GM21717 (cell line): ENCODE measurements at regions not wholly inside any gene's neighbourhood (a gene's known extent, or its start where the extent isn't known, plus 50 kb on each side); places are given as distances from the start of the nearest gene placed in this dataset.
"Not testable (repeated sequence)": the region's sequence is repeated elsewhere in the genome, so short reads cannot be mapped to it uniquely, and the experiment has no call there.

ENCODE experiments used
- ATAC-seq: cut with Tn5 transposase; IDR thresholded peaks from one replicate; pipeline ENCODE4 v1.9.1; 2021; ENCODE audit warnings: mild to moderate bottlenecking, moderate library complexity; ENCODE audit not compliant: unreplicated experiment

- no peak for ATAC-seq
Observed at GRCh38 chr6:112957536-112957916, 610.4 kb downstream of the RFPL4B start.

- ATAC-seq: not testable (repeated sequence)
Observed at GRCh38 chr6:112960130-112960529, 613.0 kb downstream of the RFPL4B start.

GRCh38 chr6:112967974-112968373, 620.8 kb downstream of the RFPL4B start:
- no peak for ATAC-seq

GRCh38 chr6:112971651-112972050, 624.5 kb downstream of the RFPL4B start:
- ATAC-seq: no peak

GRCh38 chr6:112974931-112975330, 627.8 kb downstream of the RFPL4B start:
- not testable (repeated sequence) for ATAC-seq

GRCh38 chr6:112976579-112976978, 629.4 kb downstream of the RFPL4B start:
- ATAC-seq: not testable (repeated sequence)

GRCh38 chr6:112979830-112980229, 632.7 kb downstream of the RFPL4B start:
- ATAC-seq: no peak

GRCh38 chr6:112980676-112981075, 633.5 kb downstream of the RFPL4B start:
- no peak for ATAC-seq

- ATAC-seq: no peak
Observed at GRCh38 chr6:112983713-112984261, 636.7 kb downstream of the RFPL4B start.

- ATAC-seq: no peak
Observed at GRCh38 chr6:112984899-112985298, 637.8 kb downstream of the RFPL4B start.

GRCh38 chr6:112986321-112986720, 639.2 kb downstream of the RFPL4B start:
- ATAC-seq: no peak

GRCh38 chr6:112988748-112989147, 641.6 kb downstream of the RFPL4B start:
- no peak for ATAC-seq

- ATAC-seq: no peak
Observed at GRCh38 chr6:112990971-112991370, 643.8 kb downstream of the RFPL4B start.

GRCh38 chr6:112991912-112992311, 644.8 kb downstream of the RFPL4B start:
- ATAC-seq: no peak

GRCh38 chr6:112997421-112998085, 650.4 kb downstream of the RFPL4B start:
- no peak for ATAC-seq

- no peak for ATAC-seq
Observed at GRCh38 chr6:113004054-113004453, 656.9 kb downstream of the RFPL4B start.

- ATAC-seq: no peak
Observed at GRCh38 chr6:113004470-113005270, 657.5 kb downstream of the RFPL4B start.

GRCh38 chr6:113006494-113006893, 659.4 kb downstream of the RFPL4B start:
- ATAC-seq: no peak

- ATAC-seq: no peak
Observed at GRCh38 chr6:113009682-113010081, 662.6 kb downstream of the RFPL4B start.

- ATAC-seq: no peak
Observed at GRCh38 chr6:113010196-113010989, 663.3 kb downstream of the RFPL4B start.

GRCh38 chr6:113011389-113011788, 664.3 kb downstream of the RFPL4B start:
- no peak for ATAC-seq
